OCI-LY7 (cell line): ENCODE measurements at regions not wholly inside any gene's neighbourhood (a gene's known extent, or its start where the extent isn't known, plus 50 kb on each side); places are given as distances from the start of the nearest gene placed in this dataset.

Experiments used
- CTCF ChIP-seq: fragments of 200-600 bp; sonication (generic); conservative IDR thresholded peaks from 2 replicates; pipeline ENCODE4 v1.5.1; 2014; ENCODE audit warnings: mild to moderate bottlenecking, antibody characterized with exemption, low read length, moderate library complexity, mixed read lengths
- EZH2phosphoT487 ChIP-seq: fragments of 200-600 bp; sonication (generic); IDR thresholded peaks from 2 replicates; pipeline ENCODE4 v1.6.1; 2018; ENCODE audit warnings: low read depth, borderline replicate concordance, mild to moderate bottlenecking, mixed run types, antibody characterized with exemption, low read length, moderate library complexity, mixed read lengths

GRCh38 chr4:129998436-129999150 lies 902.6 kb downstream of the C4orf33 start:
- no peak for TF ChIP-seq CTCF
- TF ChIP-seq EZH2phosphoT487 = no peak
